Upper lobe of right lung (tissue), 1 donor: ENCODE measurements at regions not wholly inside any gene's neighbourhood (a gene's known extent, or its start where the extent isn't known, plus 50 kb on each side); places are given as distances from the start of the nearest gene placed in this dataset.

Experiments used
- ATAC-seq: fragments of 200-7000 bp; cut with Tn5 transposase; one replicate; pipeline ENCODE4 v1.9.1; 2020; ENCODE audit warnings: mild to moderate bottlenecking, moderate library complexity
- DNase-seq: peaks from one replicate; pipeline ENCODE4 v3.0.0-alpha.2; 2020
- H3K27ac ChIP-seq: fragments of 200-600 bp; one replicate; pipeline ENCODE4 v1.8.0; 2022
- H3K27me3 ChIP-seq: fragments of 200-600 bp; one replicate; pipeline ENCODE4 v1.8.0; 2022; ENCODE audit warnings: mild to moderate bottlenecking
- H3K36me3 ChIP-seq: fragments of 200-600 bp; one replicate; pipeline ENCODE4 v1.8.0; 2022
- H3K4me1 ChIP-seq: fragments of 200-600 bp; one replicate; pipeline ENCODE4 v1.8.0; 2022
- H3K4me3 ChIP-seq: fragments of 200-600 bp; one replicate; pipeline ENCODE4 v1.8.0; 2022; ENCODE audit warnings: mild to moderate bottlenecking
- H3K9me3 ChIP-seq: fragments of 200-600 bp; one replicate; pipeline ENCODE4 v1.8.0; 2022
- intact Hi-C: fragments of 100-400 bp; cut with DNase I; formaldehyde crosslinking; loops from one replicate; pipeline ENCODE4 v1.11.0; 2022
- TF ChIP-seq, protein P1 (sequence below): fragments of 200-600 bp; IDR thresholded peaks from one replicate; pipeline ENCODE4 v1.8.0; 2022; ENCODE audit warnings: antibody characterized with exemption
- donor health status: DM: no; HTN: yes; CAD: no; lungs with severe emphysema.

DNA sequence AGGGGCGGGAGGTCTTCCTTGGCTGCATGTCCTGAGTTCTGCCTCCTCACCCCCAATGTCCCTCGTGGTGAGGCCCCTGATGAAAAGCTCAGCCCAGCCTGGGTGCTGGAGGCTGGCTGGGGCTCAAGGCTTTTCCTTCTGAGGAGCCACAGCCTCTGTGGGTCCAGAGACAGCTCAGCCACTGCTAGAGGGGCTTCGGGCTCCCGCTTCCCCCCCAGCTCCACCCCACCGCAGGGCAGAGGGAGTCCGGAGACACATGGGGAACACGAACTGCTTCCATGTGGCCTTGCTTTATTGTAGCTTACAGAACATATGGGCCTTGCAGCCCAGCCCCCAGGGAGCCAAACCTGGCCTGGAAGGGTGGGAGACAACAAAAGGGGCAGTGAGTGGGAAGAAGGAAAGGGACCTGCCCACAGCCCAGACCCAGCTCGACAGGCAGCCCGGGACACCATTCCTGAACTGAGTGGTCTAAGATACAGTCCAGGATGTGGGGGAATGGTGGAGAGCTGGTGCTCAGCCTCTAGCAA is 89.9 kb upstream of the NKX1-1 start:
- H3K4me1 ChIP-seq: no peaks in the 10 kb centered on the region
- H3K9me3 ChIP-seq: no peaks in the 10 kb centered on the region
- TF ChIP-seq, protein P1, sequence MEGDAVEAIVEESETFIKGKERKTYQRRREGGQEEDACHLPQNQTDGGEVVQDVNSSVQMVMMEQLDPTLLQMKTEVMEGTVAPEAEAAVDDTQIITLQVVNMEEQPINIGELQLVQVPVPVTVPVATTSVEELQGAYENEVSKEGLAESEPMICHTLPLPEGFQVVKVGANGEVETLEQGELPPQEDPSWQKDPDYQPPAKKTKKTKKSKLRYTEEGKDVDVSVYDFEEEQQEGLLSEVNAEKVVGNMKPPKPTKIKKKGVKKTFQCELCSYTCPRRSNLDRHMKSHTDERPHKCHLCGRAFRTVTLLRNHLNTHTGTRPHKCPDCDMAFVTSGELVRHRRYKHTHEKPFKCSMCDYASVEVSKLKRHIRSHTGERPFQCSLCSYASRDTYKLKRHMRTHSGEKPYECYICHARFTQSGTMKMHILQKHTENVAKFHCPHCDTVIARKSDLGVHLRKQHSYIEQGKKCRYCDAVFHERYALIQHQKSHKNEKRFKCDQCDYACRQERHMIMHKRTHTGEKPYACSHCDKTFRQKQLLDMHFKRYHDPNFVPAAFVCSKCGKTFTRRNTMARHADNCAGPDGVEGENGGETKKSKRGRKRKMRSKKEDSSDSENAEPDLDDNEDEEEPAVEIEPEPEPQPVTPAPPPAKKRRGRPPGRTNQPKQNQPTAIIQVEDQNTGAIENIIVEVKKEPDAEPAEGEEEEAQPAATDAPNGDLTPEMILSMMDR: no peak
- H3K27me3 ChIP-seq: peaks cover 35% of the 10 kb centered on the region
- H3K27ac ChIP-seq: no peak overlapping the region
- intact Hi-C loops: no loop called here
- ATAC-seq (no peak), DNase-seq (no peak)
- H3K36me3 ChIP-seq: no peaks in the 10 kb centered on the region
- H3K4me3 ChIP-seq: no peak overlapping the region

DNA sequence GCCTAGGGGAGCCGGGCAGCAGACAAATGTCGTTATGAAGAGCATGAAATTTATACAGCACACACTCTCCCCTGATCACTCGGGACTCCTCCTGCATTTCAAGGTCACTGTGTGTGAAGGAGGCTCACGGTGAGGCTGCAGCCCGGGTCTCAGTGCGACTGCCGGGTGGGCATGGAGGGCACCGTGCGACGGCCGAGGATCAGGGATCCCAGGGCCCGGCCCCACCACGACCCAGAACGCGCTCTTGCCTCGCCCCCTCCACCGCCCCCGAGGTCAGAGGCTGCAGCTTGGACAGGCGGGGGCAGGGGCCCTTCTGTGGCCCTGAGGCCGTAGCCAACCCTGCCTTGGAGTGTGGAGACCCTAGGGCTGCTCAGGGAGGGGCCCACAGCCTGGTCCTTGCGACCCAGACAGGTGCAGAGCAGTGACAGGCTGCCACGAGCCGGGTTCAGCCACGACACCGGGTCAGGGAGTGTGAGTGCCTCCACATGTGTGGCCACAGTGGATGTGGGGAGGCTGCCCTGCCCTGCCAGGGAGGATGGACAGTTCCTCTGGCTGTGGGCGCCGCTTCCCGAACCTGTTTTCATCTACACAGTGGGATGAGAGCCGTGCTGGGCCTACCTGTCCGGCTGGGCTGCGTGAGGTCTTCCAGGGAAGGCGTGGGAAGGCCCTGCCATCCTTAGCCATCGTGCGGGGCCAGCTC is 89.3 kb upstream of the NKX1-1 start:
- H3K4me3 ChIP-seq: no peak overlapping the region
- H3K27ac ChIP-seq: no peak overlapping the region
- TF ChIP-seq, protein P1: no peak
- DNase-seq: peak; percentile 62
- H3K9me3 ChIP-seq: no peaks in the 10 kb centered on the region
- ATAC-seq: no peak
- no peaks in the 10 kb centered on the region for H3K4me1 ChIP-seq
- intact Hi-C loops: no loop called here
- peaks cover 39% of the 10 kb centered on the region for H3K27me3 ChIP-seq
- no peaks in the 10 kb centered on the region for H3K36me3 ChIP-seq

DNA sequence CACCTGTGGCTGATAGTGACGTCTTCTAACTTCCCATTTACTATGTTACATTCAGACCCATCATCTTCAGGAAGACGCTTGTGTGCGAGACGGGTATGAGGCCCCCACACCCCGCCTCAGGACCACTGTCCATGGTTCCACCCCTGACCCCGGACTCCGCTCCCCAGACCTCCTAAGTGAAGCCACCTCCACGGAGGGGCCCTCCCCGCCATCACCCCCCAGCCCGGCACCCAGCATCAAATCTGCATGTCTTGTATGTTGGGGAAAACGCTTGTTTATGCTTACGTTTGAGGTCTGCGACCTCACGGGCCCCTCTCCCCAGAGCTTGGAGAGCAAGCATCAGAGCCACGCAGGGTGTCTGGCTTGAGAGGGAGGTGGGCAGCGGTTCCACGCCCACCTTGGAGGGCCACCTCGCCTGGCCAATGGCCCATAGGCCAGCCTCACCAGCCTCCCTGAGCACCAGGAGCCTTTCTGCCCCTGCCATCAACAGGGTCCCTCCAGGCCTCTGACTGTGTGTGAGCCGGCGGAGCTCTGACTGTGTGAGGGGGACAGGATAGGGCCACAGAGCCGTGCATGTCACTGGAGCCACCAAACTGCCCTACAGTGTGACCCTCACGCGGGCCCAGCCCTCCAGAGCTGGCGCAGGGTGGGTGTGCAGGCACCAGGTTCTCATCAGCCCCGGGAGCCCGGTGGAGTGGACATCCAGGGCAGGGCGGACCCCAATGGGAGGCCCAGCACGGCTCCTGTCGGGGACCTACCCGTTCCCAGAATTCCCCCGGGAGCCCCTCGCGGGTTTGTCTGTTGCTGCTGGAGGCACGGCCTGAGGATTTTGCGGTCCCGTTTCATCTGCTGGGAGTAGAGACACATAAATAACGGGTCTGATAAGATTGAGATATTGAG is 88.4 kb upstream of the NKX1-1 start:
- TF ChIP-seq, protein P1: no peak
- Histone ChIP-seq H3K36me3 (no peaks in the 10 kb centered on the region), H3K4me1 (no peaks in the 10 kb centered on the region), H3K9me3 (no peaks in the 10 kb centered on the region), H3K27me3 (peaks cover 48% of the 10 kb centered on the region), H3K27ac (no peak overlapping the region), H3K4me3 (no peak overlapping the region)
- DNase-seq (peak; percentile 60), ATAC-seq (no peak)
- intact Hi-C loops: no loop called here

DNA sequence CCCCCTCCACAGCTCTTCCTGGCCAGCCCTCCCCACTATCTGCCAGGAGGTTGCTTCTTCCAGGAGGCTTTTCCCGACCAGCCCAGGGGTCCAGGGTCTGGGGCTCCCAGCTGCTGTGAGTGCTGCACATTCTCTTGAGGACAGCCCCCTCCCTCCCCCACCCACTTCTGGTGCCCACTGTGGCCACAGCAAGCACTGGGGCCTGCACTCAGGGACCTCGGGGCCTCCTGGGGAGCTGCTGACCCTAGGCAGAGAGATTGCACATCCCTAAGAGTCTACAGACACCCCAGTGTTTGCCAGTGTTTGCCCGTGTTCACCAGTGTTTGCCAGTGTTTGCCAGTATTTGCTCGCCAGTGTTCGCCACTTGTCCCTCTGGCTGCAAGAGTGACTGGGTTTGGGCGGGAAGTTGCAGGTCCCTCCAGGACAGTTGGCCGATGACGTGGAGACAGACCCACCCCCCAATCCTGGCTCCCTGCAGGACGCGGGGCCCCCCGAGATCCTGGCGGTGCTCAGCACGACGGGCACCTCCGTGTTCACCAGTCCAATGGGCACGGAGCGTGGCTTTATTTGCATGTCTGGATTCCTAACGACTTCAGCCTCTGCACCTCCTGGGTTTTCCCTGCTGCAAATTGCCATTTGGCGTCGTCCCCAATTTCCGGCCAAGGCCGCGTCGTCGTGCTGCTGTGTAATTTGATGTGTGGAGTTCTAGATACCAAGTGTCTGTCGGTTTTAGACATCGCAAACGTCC is 87.5 kb upstream of the NKX1-1 start:
- peaks cover 54% of the 10 kb centered on the region for H3K27me3 ChIP-seq
- no peak overlapping the region for H3K4me3 ChIP-seq
- H3K36me3 ChIP-seq: no peaks in the 10 kb centered on the region
- no peak for ATAC-seq
- intact Hi-C loops: no loop called here
- H3K9me3 ChIP-seq: no peaks in the 10 kb centered on the region
- no peaks in the 10 kb centered on the region for H3K4me1 ChIP-seq
- TF ChIP-seq, protein P1: no peak
- H3K27ac ChIP-seq: no peak overlapping the region
- peak; percentile 52 for DNase-seq

DNA sequence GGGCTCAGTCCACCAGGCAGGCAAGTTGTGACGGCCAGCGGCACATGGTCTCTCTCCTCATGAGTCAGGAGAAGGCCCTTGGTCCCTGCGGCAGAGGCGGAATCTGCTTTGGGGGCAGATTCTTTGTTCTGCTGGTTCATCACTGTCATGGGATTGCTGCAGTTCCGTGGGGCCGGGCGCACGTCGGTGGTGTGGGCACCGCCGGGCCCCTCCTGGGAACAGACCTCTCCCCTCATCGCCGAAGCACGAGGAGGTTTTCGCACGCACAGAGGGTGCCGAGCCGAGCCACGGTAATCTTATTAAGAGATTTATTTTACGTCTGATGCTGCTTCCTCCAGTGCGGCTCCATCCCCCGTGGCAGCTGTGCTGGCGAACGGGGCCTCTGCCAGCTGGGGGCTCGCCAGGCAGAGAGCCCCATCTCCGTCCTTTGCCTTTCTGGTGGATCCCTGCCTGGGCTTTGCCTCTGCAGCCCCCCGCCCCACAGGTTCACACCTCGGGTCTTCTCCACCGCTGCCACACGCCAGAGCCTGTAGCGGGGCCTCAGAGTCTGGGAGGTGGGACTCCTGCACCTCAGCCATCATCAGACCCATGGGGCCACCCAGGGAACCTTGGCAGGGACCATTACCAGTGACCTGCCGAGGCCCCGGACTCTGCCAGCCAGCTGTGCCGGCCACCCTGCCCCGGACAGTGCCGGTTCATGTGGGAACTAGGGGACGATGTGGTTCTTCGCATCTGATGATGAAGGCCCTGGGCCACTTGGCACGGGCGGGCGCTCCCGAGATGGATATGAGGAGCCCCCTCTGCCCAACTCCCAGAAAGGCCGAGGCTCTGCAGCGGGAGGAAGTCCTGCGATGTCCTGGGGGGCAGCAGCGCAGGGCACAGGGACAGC is 86.7 kb upstream of the NKX1-1 start:
- Histone ChIP-seq H3K4me3 (no peak overlapping the region), H3K27me3 (peaks cover 54% of the 10 kb centered on the region), H3K27ac (no peak overlapping the region), H3K9me3 (no peaks in the 10 kb centered on the region), H3K4me1 (no peaks in the 10 kb centered on the region), H3K36me3 (no peaks in the 10 kb centered on the region)
- intact Hi-C loops: no loop called here
- peak; percentile 43 for DNase-seq
- ATAC-seq: no peak
- TF ChIP-seq, protein P1: no peak
